T-helper 17 cell (primary cell): ENCODE measurements at regions not wholly inside any gene's neighbourhood (a gene's known extent, or its start where the extent isn't known, plus 50 kb on each side); places are given as distances from the start of the nearest gene placed in this dataset.

ENCODE experiments used
- ATAC-seq: fragments of 150-1000 bp; cut with Tn5 transposase; 2 replicates; pipeline ENCODE4 v1.10.0; 2021; ENCODE audit warnings: mild to moderate bottlenecking, moderate library complexity
- DNase-seq, 3 donors: peaks; one replicate each; pipeline versions ENCODE4 v3.0.0 to v3.0.0-alpha.2; 2020 to 2021
- H3K9me3 ChIP-seq: one replicate; pipeline ENCODE4 v1.7.0; 2013; ENCODE audit warnings: low read length, mild to moderate bottlenecking; ENCODE audit not compliant: control insufficient read depth, poor library complexity, severe bottlenecking
- H3K27ac Mint-ChIP-seq: one replicate; pipeline ENCODE4 v1.8.0; 2022; ENCODE audit warnings: mild to moderate bottlenecking, moderate library complexity, mixed read lengths
- H3K27me3 Mint-ChIP-seq: one replicate; pipeline ENCODE4 v1.8.0; 2022; ENCODE audit warnings: mixed read lengths
- H3K36me3 Mint-ChIP-seq: one replicate; pipeline ENCODE4 v1.8.0; 2022; ENCODE audit warnings: low read depth, mixed read lengths
- H3K4me1 Mint-ChIP-seq: one replicate; pipeline ENCODE4 v1.8.0; 2022; ENCODE audit warnings: mild to moderate bottlenecking, mixed read lengths
- H3K4me3 Mint-ChIP-seq: one replicate; pipeline ENCODE4 v1.8.0; 2022; ENCODE audit warnings: mild to moderate bottlenecking, moderate library complexity, mixed read lengths

DNA sequence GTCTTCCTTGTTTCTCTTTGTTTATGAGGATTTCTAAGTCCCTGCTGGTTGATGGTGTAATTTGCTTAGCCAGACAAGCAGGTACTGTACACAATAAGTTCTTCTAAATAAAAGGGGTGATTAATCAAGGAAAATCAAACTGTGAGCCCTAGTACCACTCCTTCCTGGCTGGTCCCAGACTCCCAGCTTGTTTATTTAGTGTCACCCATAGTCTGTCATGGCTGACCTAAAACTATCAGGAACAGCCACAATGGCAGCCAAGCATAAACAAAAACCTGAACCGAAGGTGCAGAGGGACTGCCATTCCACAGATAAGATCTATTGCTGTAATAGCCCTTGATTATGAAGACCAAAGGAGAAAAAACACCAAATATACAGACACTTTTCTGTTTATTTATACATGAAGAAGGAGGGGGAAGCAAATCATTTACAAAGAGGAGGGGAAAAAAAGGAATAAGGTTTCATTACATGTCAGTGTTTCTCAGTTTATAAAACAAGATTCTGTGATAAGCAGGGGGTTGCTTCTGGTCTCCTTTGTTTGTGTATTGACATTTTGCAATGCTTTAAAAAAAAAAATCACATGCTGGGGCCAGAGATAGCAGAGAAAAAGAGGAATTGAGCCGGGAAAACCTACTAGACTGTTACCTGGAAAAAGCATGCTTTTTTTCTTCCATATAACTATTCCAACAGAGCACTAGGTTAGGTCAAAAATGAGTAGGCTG lies 182.4 kb upstream of the DPH6 start:
- Mint-ChIP-seq H3K27ac (no peak overlapping the region), H3K27me3 (peaks cover 6% of the 10 kb centered on the region)

DNA sequence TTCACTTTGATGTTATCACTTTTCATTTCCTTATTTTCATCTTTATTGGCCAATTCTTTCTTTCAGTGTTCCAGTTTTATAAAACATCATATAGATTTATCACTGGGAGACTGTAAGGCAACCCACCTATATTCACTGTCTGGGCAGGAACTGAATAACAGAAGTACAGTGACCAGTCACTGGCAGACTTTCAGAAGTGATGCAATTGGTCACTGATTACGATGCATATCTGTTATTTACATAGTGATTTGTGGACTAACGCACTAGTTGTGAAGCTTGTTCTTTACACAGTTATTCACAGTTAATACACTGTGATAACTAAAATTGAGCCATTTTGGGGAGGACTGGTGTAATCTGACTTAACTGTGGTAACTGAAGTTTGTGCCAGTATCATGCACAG lies 190.2 kb upstream of the DPH6 start:
- Mint-ChIP-seq H3K4me1 (no peaks in the 10 kb centered on the region), H3K27ac (no peak overlapping the region), H3K36me3 (no peaks in the 10 kb centered on the region), H3K4me3 (no peak overlapping the region), H3K27me3 (peaks cover 13% of the 10 kb centered on the region)
- DNase-seq (no peak), ATAC-seq (no peak)
- no peaks in the 10 kb centered on the region for H3K9me3 ChIP-seq

More for the DNA sequence above, 182.4 kb upstream of the DPH6 start:
- ATAC-seq = no peak
- DNase-seq = no peak
- H3K9me3 ChIP-seq = no peaks in the 10 kb centered on the region
- Mint-ChIP-seq H3K4me3 (peak overlapping the region; percentile 7), H3K4me1 (peaks cover 2% of the 10 kb centered on the region), H3K36me3 (no peaks in the 10 kb centered on the region)

DNA sequence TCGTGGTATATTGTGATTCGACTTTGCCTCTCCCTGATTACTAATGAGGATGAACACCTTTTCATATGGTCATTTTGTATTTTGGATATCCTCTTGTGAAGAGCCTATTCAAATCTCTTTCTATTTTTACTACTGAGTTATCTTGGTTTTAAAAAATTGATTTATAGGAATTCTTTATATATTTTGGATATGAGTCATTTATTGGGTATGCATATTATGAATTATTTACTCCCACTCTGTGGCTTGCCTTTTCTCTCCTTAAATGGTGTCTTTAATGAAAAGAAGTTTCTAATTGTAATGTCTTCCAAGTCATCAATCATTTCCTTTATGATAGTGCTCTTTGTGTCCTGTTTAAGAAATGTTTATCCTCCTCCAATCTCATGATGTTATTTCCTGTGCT lies 191.5 kb upstream of the DPH6 start:
- H3K4me3 Mint-ChIP-seq = no peak overlapping the region
- no peak for DNase-seq
- H3K9me3 ChIP-seq = no peaks in the 10 kb centered on the region
- no peak for ATAC-seq
- peaks cover 16% of the 10 kb centered on the region for H3K27me3 Mint-ChIP-seq
- no peak overlapping the region for H3K27ac Mint-ChIP-seq
- no peaks in the 10 kb centered on the region for H3K36me3 Mint-ChIP-seq
- no peaks in the 10 kb centered on the region for H3K4me1 Mint-ChIP-seq

DNA sequence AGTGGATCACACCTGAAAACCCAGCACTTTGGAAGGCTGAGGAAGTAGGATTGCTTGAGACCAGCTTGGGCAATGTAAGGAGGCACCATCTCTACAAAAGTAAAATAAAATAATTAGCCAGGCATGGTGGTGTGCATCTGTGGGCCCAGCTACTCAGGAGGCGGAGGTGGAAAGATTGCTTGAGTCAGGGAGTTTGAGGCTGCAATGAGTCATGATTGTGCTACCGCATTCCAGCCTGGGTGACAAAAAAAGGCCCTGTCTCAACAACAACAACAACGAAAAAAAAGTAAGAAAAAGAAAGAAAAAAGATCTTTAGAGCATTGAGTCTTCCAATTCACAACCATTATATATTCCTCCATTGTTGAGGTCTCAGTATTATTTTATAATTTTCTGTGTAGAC lies 192.4 kb upstream of the DPH6 start:
- Mint-ChIP-seq H3K4me1 (no peaks in the 10 kb centered on the region), H3K4me3 (no peak overlapping the region), H3K36me3 (no peaks in the 10 kb centered on the region), H3K27me3 (peaks cover 21% of the 10 kb centered on the region), H3K27ac (no peak overlapping the region)
- ATAC-seq = no peak
- H3K9me3 ChIP-seq = no peaks in the 10 kb centered on the region
- DNase-seq = no peak

DNA sequence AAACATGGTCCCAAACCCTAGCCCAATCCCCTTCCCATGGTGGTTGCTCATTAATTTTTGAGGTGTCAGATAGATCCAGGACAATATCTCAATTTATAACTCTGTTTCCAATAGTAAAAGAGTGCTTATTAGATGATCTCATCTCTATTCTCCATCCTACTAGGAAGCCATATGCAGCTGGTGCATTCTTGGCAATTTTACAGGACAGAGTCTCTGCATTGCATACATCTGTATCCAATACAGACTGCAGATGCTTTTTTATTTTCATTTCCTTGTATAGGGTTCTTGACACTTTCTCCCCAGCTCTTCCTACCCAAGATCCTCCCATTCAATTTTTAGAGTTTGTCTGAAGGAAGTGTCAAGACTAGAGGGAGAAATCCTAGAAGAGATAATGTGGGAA lies 194.8 kb upstream of the DPH6 start:
- H3K9me3 ChIP-seq = no peaks in the 10 kb centered on the region
- Mint-ChIP-seq H3K4me3 (no peak overlapping the region), H3K4me1 (no peaks in the 10 kb centered on the region), H3K27ac (no peak overlapping the region), H3K36me3 (no peaks in the 10 kb centered on the region), H3K27me3 (peaks cover 24% of the 10 kb centered on the region)
- DNase-seq (no peak), ATAC-seq (no peak)

DNA sequence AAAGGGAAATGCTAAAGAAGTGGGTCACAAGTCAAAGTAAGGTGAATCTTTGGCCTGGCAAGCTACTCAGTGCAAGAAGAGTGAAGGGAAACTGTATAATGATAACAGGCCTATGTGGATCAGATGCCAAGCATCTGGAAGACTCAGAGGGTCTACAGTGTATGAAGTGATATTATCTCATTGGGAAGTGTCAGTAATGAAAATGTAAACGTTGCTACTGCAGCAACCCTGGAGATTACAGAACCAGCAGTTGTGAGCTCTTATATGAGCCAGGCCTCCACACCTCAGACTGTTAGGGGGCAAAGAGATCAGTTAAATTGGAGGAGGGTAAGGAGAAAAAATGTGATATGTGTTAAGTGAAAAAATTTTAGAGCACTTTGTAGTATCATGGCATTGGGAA lies 195.4 kb upstream of the DPH6 start:
- no peak for ATAC-seq
- no peaks in the 10 kb centered on the region for H3K9me3 ChIP-seq
- no peaks in the 10 kb centered on the region for H3K36me3 Mint-ChIP-seq
- no peak overlapping the region for H3K27ac Mint-ChIP-seq
- no peak for DNase-seq
- peaks cover 24% of the 10 kb centered on the region for H3K27me3 Mint-ChIP-seq
- H3K4me3 Mint-ChIP-seq = no peak overlapping the region
- no peaks in the 10 kb centered on the region for H3K4me1 Mint-ChIP-seq

DNA sequence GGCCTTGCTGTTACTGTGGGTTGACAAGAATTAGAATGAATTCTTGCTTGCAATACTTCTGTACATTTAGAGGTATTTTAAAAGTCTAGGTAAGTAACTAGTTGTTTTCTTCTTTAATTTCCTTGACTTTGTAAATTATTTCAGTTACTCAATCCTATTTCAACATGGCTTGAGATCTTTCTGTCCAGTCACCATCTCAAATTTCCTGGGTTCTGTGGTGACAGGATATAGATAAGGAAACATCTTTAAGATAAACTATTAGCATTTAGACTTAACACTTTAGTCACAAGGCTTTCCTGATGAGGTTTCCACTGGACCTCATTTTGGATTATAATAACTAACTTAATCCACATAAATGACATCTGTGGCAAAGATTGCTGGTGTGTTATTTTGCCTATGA lies 195.9 kb upstream of the DPH6 start:
- no peak overlapping the region for H3K27ac Mint-ChIP-seq
- no peaks in the 10 kb centered on the region for H3K36me3 Mint-ChIP-seq
- H3K9me3 ChIP-seq = no peaks in the 10 kb centered on the region
- DNase-seq (no peak), ATAC-seq (no peak)
- no peak overlapping the region for H3K4me3 Mint-ChIP-seq
- H3K27me3 Mint-ChIP-seq = peaks cover 24% of the 10 kb centered on the region
- no peaks in the 10 kb centered on the region for H3K4me1 Mint-ChIP-seq

DNA sequence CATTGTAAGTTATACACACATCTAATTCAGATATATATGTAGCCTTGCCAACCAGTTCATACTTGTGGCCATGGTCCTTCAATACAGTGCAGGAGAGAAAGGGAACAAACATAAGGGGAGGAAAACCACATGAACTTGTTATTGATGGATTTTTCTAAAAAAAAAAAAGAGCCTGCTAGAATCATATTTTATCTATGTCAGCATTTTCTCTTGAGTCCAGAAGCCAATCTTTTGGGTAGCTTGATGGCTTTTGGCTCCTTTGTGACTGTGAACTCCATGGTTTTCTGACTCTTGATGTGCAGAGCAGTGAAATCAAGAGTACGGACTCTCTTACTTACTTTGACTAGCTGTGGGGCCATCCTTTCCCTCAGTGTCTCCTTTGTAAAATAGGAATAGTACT lies 197.4 kb upstream of the DPH6 start:
- Mint-ChIP-seq H3K27me3 (peaks cover 32% of the 10 kb centered on the region), H3K36me3 (no peaks in the 10 kb centered on the region), H3K4me3 (no peak overlapping the region), H3K27ac (no peak overlapping the region), H3K4me1 (no peaks in the 10 kb centered on the region)
- ATAC-seq (no peak), DNase-seq (no peak)
- H3K9me3 ChIP-seq = no peaks in the 10 kb centered on the region

DNA sequence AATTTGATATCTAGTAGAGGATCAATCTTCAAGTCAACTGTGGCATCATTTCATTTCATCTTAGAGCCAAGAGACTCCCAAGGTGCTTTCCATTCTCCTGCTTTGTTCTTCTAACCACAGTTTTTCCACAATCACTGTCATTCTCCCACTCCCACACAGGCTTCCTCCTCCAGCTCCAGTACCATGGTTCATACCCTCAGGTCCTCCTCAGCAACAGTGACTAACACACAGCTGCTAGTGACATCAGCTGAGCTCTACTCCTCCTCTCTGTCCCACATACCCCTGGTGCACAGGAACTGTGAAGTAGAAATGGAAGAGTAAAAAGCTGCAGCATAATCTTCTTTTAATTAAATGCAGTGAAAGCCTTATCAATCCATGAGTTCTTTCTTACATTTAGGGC lies 200.2 kb upstream of the DPH6 start:
- Mint-ChIP-seq H3K4me1 (no peaks in the 10 kb centered on the region), H3K4me3 (no peak overlapping the region), H3K27me3 (peaks cover 28% of the 10 kb centered on the region), H3K36me3 (no peaks in the 10 kb centered on the region), H3K27ac (no peak overlapping the region)
- H3K9me3 ChIP-seq = no peaks in the 10 kb centered on the region
- DNase-seq (no peak), ATAC-seq (no peak)

DNA sequence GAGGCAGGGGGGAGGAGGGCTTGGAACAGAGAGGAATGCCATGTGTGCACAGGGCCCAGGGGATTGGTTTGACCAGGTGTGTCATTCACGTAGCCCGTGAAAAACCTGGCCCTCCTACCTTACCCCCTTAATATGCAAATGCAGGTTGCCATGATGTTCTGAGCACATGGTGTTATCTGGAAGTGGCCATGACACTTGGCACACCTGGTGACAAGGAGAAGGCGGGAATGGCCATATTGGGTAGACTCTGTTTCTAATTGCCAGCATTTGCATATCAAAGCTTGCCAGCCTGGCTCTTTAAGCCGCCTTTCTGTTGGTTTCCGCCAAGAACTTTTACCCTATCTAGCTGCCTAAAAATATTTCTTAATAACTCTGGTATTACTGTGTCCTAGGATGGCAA lies 202.1 kb upstream of the DPH6 start:
- DNase-seq = no peak
- peaks cover 25% of the 10 kb centered on the region for H3K27me3 Mint-ChIP-seq
- no peak for ATAC-seq
- H3K36me3 Mint-ChIP-seq = no peaks in the 10 kb centered on the region
- no peaks in the 10 kb centered on the region for H3K4me1 Mint-ChIP-seq
- no peak overlapping the region for H3K4me3 Mint-ChIP-seq
- H3K27ac Mint-ChIP-seq = no peak overlapping the region
- no peaks in the 10 kb centered on the region for H3K9me3 ChIP-seq

DNA sequence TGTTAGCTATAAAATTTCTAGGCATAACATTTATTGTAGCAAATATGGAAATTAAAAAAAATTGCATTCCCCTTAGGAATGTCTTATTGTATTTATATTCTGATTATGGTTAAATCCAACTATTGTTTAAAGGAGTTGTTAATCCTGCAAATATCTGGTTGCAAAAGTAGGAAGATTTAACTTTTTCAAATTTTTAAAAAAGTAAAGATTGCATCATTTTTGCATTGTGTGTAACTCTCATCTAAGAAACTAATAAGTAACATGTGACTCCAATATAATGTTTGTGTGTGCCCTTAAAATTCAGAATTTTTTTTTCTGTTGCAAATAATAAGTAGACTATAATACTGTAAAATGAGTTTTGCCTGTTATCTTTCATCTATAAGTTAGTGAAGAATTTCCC lies 204.1 kb upstream of the DPH6 start:
- H3K9me3 ChIP-seq = no peaks in the 10 kb centered on the region
- Mint-ChIP-seq H3K4me3 (no peak overlapping the region), H3K36me3 (peaks cover under 1% of the 10 kb centered on the region), H3K27me3 (peaks cover 22% of the 10 kb centered on the region), H3K27ac (no peak overlapping the region), H3K4me1 (no peaks in the 10 kb centered on the region)
- ATAC-seq (no peak), DNase-seq (no peak)

DNA sequence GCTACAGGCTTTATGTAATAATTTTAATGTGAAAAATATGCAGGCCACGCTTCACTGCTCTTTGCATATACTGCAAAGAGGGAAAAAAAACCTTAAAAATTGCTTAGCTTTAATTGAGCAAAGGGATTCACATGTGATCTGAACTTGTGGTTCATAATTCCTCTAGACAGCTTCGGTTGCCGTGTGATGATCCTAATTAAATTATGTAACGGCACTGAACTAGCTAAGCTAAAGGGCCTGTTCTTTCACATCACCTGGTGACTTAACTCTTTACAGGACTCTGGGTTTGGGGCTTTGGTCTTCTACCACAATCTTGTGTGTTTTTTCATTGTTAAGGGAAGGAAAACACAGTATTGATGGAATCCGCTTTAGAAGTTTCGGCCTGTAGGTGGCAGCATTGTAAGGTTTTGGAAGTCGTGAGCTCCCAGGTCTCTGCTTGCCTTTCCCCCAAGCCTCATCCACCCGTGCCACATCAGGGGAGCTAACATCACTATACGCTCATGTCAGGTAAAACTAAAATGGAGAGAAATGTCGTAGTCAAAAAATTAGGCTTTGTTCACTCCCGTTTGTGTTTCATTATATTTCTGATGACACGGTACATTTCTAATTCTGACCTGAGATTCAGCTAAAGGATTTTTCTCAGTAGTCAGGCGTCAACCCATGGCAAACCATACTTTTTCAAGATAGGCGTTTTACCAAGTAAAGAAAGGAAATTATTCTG lies 205.6 kb upstream of the DPH6 start:
- no peak overlapping the region for H3K4me3 Mint-ChIP-seq
- no peaks in the 10 kb centered on the region for H3K9me3 ChIP-seq
- DNase-seq = no peak
- ATAC-seq = no peak
- no peaks in the 10 kb centered on the region for H3K4me1 Mint-ChIP-seq
- no peak overlapping the region for H3K27ac Mint-ChIP-seq
- H3K27me3 Mint-ChIP-seq = peaks cover 25% of the 10 kb centered on the region
- H3K36me3 Mint-ChIP-seq = peaks cover 3% of the 10 kb centered on the region

DNA sequence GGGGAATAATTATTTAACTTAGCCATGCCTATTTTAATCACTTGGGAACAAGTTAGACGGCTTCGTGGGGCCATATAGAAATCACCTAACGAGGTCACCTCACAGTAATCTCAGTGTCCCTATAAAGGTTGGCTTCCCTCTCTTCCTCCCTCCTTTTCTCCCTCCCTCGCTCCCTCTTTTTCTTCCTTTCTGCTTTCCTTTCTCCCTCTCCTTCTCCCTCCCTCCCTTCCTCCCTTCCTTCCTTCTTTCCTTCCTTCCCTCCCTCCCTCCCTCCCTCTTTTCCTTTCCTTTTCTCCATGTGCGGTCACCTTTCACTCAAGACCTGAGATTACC lies 206.1 kb upstream of the DPH6 start:
- peaks cover 25% of the 10 kb centered on the region for H3K27me3 Mint-ChIP-seq
- H3K36me3 Mint-ChIP-seq = peaks cover 3% of the 10 kb centered on the region
- DNase-seq = no peak
- H3K4me3 Mint-ChIP-seq = no peak overlapping the region
- ATAC-seq = no peak
- H3K4me1 Mint-ChIP-seq = no peaks in the 10 kb centered on the region
- H3K9me3 ChIP-seq = no peaks in the 10 kb centered on the region
- H3K27ac Mint-ChIP-seq = no peak overlapping the region

DNA sequence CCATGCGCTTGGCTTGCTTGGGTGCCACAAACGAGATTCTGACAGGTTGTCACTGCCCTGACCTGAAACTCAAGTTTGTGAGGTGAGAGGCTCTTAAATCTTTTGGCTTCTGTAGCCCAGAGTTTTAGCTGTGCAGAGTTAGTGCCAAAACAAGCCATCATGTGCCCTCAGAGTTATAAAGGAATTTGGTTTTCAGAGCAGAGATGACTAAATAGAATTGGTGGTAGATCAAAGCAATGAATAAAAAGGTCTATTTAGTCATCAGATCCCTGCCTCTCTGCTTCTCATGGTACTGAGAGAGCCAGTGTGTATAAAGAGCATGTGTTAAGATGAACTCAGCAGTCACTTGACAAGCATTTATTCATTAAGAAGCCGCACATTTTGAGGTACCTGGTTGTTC lies 207.5 kb upstream of the DPH6 start:
- no peaks in the 10 kb centered on the region for H3K4me1 Mint-ChIP-seq
- H3K36me3 Mint-ChIP-seq = peaks cover 3% of the 10 kb centered on the region
- no peak overlapping the region for H3K4me3 Mint-ChIP-seq
- ATAC-seq (no peak), DNase-seq (no peak)
- H3K27me3 Mint-ChIP-seq = peaks cover 33% of the 10 kb centered on the region
- no peaks in the 10 kb centered on the region for H3K9me3 ChIP-seq
- H3K27ac Mint-ChIP-seq = no peak overlapping the region
